ENCODE measurements at regions not wholly inside any gene's neighbourhood (a gene's known extent, or its start where the extent isn't known, plus 50 kb on each side); places are given as distances from the start of the nearest gene placed in this dataset.

GRCh38 chr22:35195226-35195625 lies 62.1 kb upstream of the HMGXB4 start:
- H3K27ac Mint-ChIP-seq = no peak overlapping the region
- ATAC-seq (ENCODE audit: poor library complexity) (no peak), DNase-seq (no peak)
- peaks cover 36% of the 10 kb centered on the region for H3K27me3 Mint-ChIP-seq
- no peaks in the 10 kb centered on the region for H3K9me3 ChIP-seq (ENCODE audit: control insufficient read depth in 1 of 2, insufficient read depth in 1 of 2, low read length in 2 of 2)
- H3K27ac ChIP-seq (ENCODE audit: low read depth in 1 of 2, low read length in 2 of 2) = no peak overlapping the region
- no peaks in the 10 kb centered on the region for H3K36me3 Mint-ChIP-seq (ENCODE audit: low read depth)
- ChIA-PET CTCF (no interaction called here), POLR2A (no interaction called here)
- peaks cover 10 to 22% of the 10 kb centered on the region in 2 experiments for H3K27me3 ChIP-seq (ENCODE audit: control insufficient read depth in 1 of 2, insufficient read depth in 2 of 2, low read length in 2 of 2)
- TF ChIP-seq CTCF (IDR thresholded peaks at IDR 0.05) = no peak
- intact Hi-C loops (cut with DNase I, micrococcal nuclease) = no loop called here
- H3K4me1 Mint-ChIP-seq (ENCODE audit: low read depth) = no peaks in the 10 kb centered on the region
- no peaks in the 10 kb centered on the region for H3K4me1 ChIP-seq (ENCODE audit: insufficient read depth, low read length)
- no peak overlapping the region for H3K4me3 Mint-ChIP-seq
- no peaks in the 10 kb centered on the region for H3K36me3 ChIP-seq (ENCODE audit: insufficient read depth, low read length)
- no peaks in the 10 kb centered on the region for H3K9me3 Mint-ChIP-seq
- no peak overlapping the region for H3K4me3 ChIP-seq (ENCODE audit: low read length)

GRCh38 chr22:35195821-35196220 lies 61.5 kb upstream of the HMGXB4 start:
- Histone ChIP-seq H3K36me3 (ENCODE audit: insufficient read depth, low read length) (no peaks in the 10 kb centered on the region), H3K27me3 (ENCODE audit: control insufficient read depth in 1 of 2, insufficient read depth in 2 of 2, low read length in 2 of 2) (peaks cover 10 to 22% of the 10 kb centered on the region in 2 experiments), H3K4me1 (ENCODE audit: insufficient read depth, low read length) (no peaks in the 10 kb centered on the region), H3K4me3 (ENCODE audit: low read length) (no peak overlapping the region), H3K27ac (ENCODE audit: low read depth in 1 of 2, low read length in 2 of 2) (no peak overlapping the region), H3K9me3 (ENCODE audit: control insufficient read depth in 1 of 2, insufficient read depth in 1 of 2, low read length in 2 of 2) (no peaks in the 10 kb centered on the region)
- POLR2A ChIA-PET = no interaction called here
- Mint-ChIP-seq H3K36me3 (ENCODE audit: low read depth) (no peaks in the 10 kb centered on the region), H3K4me3 (no peak overlapping the region), H3K9me3 (no peaks in the 10 kb centered on the region), H3K27ac (no peak overlapping the region), H3K27me3 (peaks cover 41% of the 10 kb centered on the region), H3K4me1 (ENCODE audit: low read depth) (no peaks in the 10 kb centered on the region)
- no peak for DNase-seq
- intact Hi-C loops (cut with DNase I, micrococcal nuclease) = no loop called here
- no peak for ATAC-seq (ENCODE audit: poor library complexity)
- TF ChIP-seq CTCF (IDR thresholded peaks at IDR 0.05) = no peak
- CTCF ChIA-PET = no interaction called here

GRCh38 chr22:35197071-35197470 lies 60.2 kb upstream of the HMGXB4 start:
- DNase-seq (no peak), ATAC-seq (ENCODE audit: poor library complexity) (no peak)
- Histone ChIP-seq H3K4me1 (ENCODE audit: insufficient read depth, low read length) (no peaks in the 10 kb centered on the region), H3K36me3 (ENCODE audit: insufficient read depth, low read length) (no peaks in the 10 kb centered on the region), H3K9me3 (ENCODE audit: control insufficient read depth in 1 of 2, insufficient read depth in 1 of 2, low read length in 2 of 2) (no peaks in the 10 kb centered on the region), H3K27me3 (ENCODE audit: control insufficient read depth in 1 of 2, insufficient read depth in 2 of 2, low read length in 2 of 2) (peaks cover 10 to 22% of the 10 kb centered on the region in 2 experiments), H3K4me3 (ENCODE audit: low read length) (no peak overlapping the region), H3K27ac (ENCODE audit: low read depth in 1 of 2, low read length in 2 of 2) (no peak overlapping the region)
- intact Hi-C loops (cut with DNase I, micrococcal nuclease) = no loop called here
- Mint-ChIP-seq H3K9me3 (no peaks in the 10 kb centered on the region), H3K27ac (no peak overlapping the region), H3K4me1 (ENCODE audit: low read depth) (no peaks in the 10 kb centered on the region), H3K36me3 (ENCODE audit: low read depth) (no peaks in the 10 kb centered on the region), H3K4me3 (no peak overlapping the region), H3K27me3 (peaks cover 46% of the 10 kb centered on the region)
- CTCF ChIA-PET = no interaction called here
- POLR2A ChIA-PET = no interaction called here
- TF ChIP-seq CTCF (IDR thresholded peaks at IDR 0.05) = no peak

Data from CD4-positive, alpha-beta T cell (primary cell).